ENCODE measurements at regions not wholly inside any gene's neighbourhood (a gene's known extent, or its start where the extent isn't known, plus 50 kb on each side); places are given as distances from the start of the nearest gene placed in this dataset.

DNA sequence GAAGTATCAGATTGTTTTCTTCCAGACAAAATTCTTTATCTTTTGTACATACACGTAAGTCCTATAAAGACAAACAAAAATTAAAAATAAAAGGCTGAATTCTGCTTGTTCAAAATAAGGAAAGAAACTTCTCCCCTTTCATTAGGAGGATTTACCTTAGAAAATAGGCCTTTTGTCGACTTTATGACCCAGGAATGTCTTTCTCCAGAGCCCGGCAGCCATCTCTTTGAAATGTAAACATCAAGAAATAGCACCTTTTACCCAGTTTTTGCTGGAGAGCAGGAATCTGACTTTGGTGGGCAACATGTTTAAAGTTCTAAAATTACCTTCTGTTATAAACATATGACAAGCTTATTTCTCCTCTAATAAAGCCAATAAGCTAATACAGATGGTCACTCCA lies 373.0 kb upstream of the FTMT start (continued):
- TF ChIP-seq PBX3 (IDR thresholded peaks at IDR 0.05) = no peak
- no peak for TF ChIP-seq MAX (IDR thresholded peaks at IDR 0.05; ENCODE audit: low read depth)
- no peak for TF ChIP-seq YY1 (IDR thresholded peaks at IDR 0.05; ENCODE audit: low read depth)
- TF ChIP-seq TAF1 (IDR thresholded peaks at IDR 0.05; ENCODE audit: borderline replicate concordance, low read depth, low read length) = no peak
- no peak for TF ChIP-seq MEF2A (IDR thresholded peaks at IDR 0.05; ENCODE audit: borderline replicate concordance, low read depth)
- no peak for TF ChIP-seq USF2 (IDR thresholded peaks at IDR 0.05; ENCODE audit: borderline replicate concordance, low read depth, low read length)
- TF ChIP-seq RAD21 (IDR thresholded peaks at IDR 0.05; ENCODE audit: low read length) = no peak
- TF ChIP-seq IRF3 (IDR thresholded peaks at IDR 0.05; ENCODE audit: low read depth, low read length) = no peak

DNA sequence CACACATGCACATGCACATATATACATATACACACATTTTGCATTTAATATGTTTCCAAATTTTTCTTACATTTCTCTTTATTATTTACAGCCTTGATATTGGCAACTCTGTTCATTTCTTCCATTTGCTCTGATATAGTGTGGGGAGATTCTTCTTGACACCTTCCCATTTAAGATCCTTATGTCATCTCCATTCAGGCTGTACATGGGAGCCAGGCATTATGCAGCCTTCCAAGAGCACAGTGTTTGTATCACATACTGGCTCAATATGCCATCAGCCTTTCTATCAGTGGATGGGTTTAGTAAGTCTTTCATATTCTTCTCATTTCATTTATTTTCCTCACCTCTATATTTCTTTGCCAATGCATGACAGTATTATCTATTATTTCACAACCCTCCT lies 372.3 kb upstream of the FTMT start:
- TF ChIP-seq GATA2 (CRISPR knock-in tag; IDR thresholded peaks at IDR 0.05) = no peak
- no peak for TF ChIP-seq ZBTB33 (IDR thresholded peaks at IDR 0.05; ENCODE audit: borderline replicate concordance, low read depth)
- TF ChIP-seq MEF2A (IDR thresholded peaks at IDR 0.05; ENCODE audit: borderline replicate concordance, low read depth) = no peak
- TF ChIP-seq, protein P1, sequence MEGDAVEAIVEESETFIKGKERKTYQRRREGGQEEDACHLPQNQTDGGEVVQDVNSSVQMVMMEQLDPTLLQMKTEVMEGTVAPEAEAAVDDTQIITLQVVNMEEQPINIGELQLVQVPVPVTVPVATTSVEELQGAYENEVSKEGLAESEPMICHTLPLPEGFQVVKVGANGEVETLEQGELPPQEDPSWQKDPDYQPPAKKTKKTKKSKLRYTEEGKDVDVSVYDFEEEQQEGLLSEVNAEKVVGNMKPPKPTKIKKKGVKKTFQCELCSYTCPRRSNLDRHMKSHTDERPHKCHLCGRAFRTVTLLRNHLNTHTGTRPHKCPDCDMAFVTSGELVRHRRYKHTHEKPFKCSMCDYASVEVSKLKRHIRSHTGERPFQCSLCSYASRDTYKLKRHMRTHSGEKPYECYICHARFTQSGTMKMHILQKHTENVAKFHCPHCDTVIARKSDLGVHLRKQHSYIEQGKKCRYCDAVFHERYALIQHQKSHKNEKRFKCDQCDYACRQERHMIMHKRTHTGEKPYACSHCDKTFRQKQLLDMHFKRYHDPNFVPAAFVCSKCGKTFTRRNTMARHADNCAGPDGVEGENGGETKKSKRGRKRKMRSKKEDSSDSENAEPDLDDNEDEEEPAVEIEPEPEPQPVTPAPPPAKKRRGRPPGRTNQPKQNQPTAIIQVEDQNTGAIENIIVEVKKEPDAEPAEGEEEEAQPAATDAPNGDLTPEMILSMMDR (IDR thresholded peaks at IDR 0.05) = no peak
- TF ChIP-seq RCOR1 (IDR thresholded peaks at IDR 0.05; ENCODE audit: low read length) = no peak
- no peak for TF ChIP-seq EP300 (IDR thresholded peaks at IDR 0.05; ENCODE audit: borderline replicate concordance in 1 of 2, low read depth in 1 of 2, low read length in 1 of 2)
- no peak for TF ChIP-seq PBX3 (IDR thresholded peaks at IDR 0.05)
- no peak for TF ChIP-seq EZH2phosphoT487 (IDR thresholded peaks at IDR 0.05; ENCODE audit: borderline replicate concordance, low read depth)
- TF ChIP-seq CHD2 (IDR thresholded peaks at IDR 0.05; ENCODE audit: low read length, partially characterized antibody) = no peak
- no peak for TF ChIP-seq FOSL2 (IDR thresholded peaks at IDR 0.05; ENCODE audit: borderline replicate concordance, low read depth)
- no peak for TF ChIP-seq GABPA (IDR thresholded peaks at IDR 0.05; ENCODE audit: low read depth)
- no peak for TF ChIP-seq TEAD4 (IDR thresholded peaks at IDR 0.05; ENCODE audit: borderline replicate concordance, insufficient read depth)
- TF ChIP-seq TAF1 (IDR thresholded peaks at IDR 0.05; ENCODE audit: borderline replicate concordance, low read depth, low read length) = no peak
- TF ChIP-seq RAD21 (IDR thresholded peaks at IDR 0.05; ENCODE audit: low read length) = no peak
- Histone ChIP-seq H3F3A (replicated peaks; ENCODE audit: insufficient read depth) (peaks cover 4% of the 10 kb centered on the region), H4K20me1 (ENCODE audit: insufficient read depth) (no peaks in the 10 kb centered on the region), H2AFZ (ENCODE audit: low read depth) (0 out of 2 replicates have a peak overlapping the region, but pooled peaks have one; percentile 41), H3K27me3 (ENCODE audit: insufficient read depth) (no peaks in the 10 kb centered on the region), H3K27ac (ENCODE audit: low read depth in 2 of 2, low read length in 1 of 2) (no peak overlapping the region), H3K4me1 (ENCODE audit: control insufficient read depth in 1 of 2, insufficient read depth in 2 of 2, low read depth in 1 of 2, low read length in 1 of 2) (no peaks in the 10 kb centered on the region; a peak in 2 of 4 replicates), H3K9ac (no peak overlapping the region), H3K4me2 (no peak overlapping the region), H3K36me3 (replicated peaks in 1 of 2; ENCODE audit: control insufficient read depth in 1 of 2, insufficient read depth in 2 of 2, low read length in 1 of 2) (no peaks in the 10 kb centered on the region), H3K9me3 (no peaks in the 10 kb centered on the region), H3K9me2 (no peaks in the 10 kb centered on the region), H3K4me3 (ENCODE audit: low read depth in 2 of 2, low read length in 1 of 2) (no peak overlapping the region), H3K79me2 (ENCODE audit: insufficient read depth) (no peaks in the 10 kb centered on the region)
- ChIA-PET CTCF (no interaction called here), POLR2A (no interaction called here)
- DNase-seq = no peak

Measured in SK-N-SH (cell line).